ENCODE measurements at regions not wholly inside any gene's neighbourhood (a gene's known extent, or its start where the extent isn't known, plus 50 kb on each side); places are given as distances from the start of the nearest gene placed in this dataset.

DNA sequence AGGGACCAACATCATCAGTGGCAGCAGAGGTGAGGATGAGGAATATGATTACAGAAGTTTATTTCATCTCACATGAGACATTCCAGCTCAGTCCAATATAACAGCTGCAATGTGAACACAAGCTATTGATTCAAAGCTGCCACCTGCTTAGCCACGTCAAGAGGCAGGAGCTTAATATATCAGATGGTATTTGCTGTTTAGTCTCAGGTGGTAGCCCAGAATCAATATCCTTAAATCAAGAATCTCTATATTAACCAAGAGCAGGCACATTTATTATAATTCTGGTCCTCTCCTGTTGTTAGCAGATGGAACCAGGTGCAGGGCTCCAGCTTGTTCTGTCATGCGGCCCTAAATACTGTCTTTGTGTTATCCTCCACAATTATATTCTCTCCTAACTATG lies 431.6 kb downstream of the ICE1 start:
- TF ChIP-seq CTCF (IDR thresholded peaks at IDR 0.05; ENCODE audit: low read depth, low read length, poor library complexity, severe bottlenecking) (no peak), EZH2phosphoT487 (IDR thresholded peaks at IDR 0.05; ENCODE audit: borderline replicate concordance, low read length) (no peak)

Data from DOHH2 (cell line).